ENCODE measurements at regions not wholly inside any gene's neighbourhood (a gene's known extent, or its start where the extent isn't known, plus 50 kb on each side); places are given as distances from the start of the nearest gene placed in this dataset.
A peak's percentile ranks its signal among the peaks of the same experiment; 100 is the strongest.

DNA sequence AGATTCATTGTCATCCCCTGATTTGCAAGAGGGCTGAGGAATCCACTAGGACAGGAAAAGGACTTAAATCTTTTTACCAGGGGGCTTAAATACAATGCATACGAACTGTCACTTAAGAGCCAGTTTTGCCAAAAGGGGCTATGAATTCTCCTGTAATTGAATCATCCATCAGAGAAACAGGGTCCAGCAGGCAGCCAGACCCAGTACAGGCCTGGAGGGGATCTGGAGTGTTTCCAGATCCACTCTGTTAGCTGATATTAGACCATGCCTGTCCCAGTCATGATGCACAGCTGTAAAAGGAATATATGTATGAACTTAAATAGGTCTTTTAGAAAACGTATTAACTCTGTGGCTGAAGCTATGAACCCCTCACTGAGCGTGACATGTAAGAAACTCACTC, 53.8 kb upstream of the PRSS23 start:
- Histone ChIP-seq H3K9me2 (replicated peaks; ENCODE audit: insufficient read depth) (no peaks in the 10 kb centered on the region), H3K36me3 (replicated peaks; ENCODE audit: insufficient read depth, low read depth) (no peaks in the 10 kb centered on the region), H3K9me3 (ENCODE audit: low read depth) (no peaks in the 10 kb centered on the region), H2AFZ (no peak overlapping the region), H3K4me1 (ENCODE audit: insufficient read depth) (peaks cover 16% of the 10 kb centered on the region), H3K4me3 (no peak overlapping the region), H3K27me3 (no peaks in the 10 kb centered on the region), H3K79me2 (no peaks in the 10 kb centered on the region), H4K20me1 (ENCODE audit: insufficient read depth, poor library complexity, severe bottlenecking) (no peaks in the 10 kb centered on the region), H3K27ac (peak overlapping the region; percentile 49), H3K4me2 (no peak overlapping the region)
- TF ChIP-seq EZH2phosphoT487 (IDR thresholded peaks at IDR 0.05; ENCODE audit: low read depth, severe bottlenecking, unreplicated experiment) (no peak), EZH2 (IDR thresholded peaks at IDR 0.05; ENCODE audit: borderline replicate concordance) (no peak)
- TF ChIP-seq, protein P1, sequence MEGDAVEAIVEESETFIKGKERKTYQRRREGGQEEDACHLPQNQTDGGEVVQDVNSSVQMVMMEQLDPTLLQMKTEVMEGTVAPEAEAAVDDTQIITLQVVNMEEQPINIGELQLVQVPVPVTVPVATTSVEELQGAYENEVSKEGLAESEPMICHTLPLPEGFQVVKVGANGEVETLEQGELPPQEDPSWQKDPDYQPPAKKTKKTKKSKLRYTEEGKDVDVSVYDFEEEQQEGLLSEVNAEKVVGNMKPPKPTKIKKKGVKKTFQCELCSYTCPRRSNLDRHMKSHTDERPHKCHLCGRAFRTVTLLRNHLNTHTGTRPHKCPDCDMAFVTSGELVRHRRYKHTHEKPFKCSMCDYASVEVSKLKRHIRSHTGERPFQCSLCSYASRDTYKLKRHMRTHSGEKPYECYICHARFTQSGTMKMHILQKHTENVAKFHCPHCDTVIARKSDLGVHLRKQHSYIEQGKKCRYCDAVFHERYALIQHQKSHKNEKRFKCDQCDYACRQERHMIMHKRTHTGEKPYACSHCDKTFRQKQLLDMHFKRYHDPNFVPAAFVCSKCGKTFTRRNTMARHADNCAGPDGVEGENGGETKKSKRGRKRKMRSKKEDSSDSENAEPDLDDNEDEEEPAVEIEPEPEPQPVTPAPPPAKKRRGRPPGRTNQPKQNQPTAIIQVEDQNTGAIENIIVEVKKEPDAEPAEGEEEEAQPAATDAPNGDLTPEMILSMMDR (IDR thresholded peaks at IDR 0.05; ENCODE audit: poor library complexity): no peak
- WGBS (ENCODE audit: low lambda C conversion rate, missing lambda C conversion rate): 38% methylated on average over 3 of the region's 3 CpGs
- no peak for DNase-seq (ENCODE audit: low spot score)

DNA sequence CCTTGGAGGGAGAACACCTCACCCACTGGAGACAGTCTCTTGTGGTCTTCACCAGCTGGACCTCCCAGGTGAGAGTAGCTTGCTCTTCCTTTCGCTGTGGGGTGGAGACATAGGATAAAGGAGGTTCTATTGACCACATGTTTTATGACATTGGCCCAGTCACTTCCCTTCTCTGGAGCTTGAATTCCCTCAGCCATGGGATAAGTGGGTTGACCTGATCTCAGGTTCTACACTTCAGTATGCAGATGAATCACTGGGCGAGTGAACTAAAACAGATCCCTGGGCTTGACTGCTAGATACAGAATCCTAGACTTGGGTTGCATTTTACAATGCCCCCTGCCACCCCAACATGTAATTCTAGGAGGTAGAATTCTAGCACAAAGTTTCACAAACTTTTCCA, 54.8 kb upstream of the PRSS23 start:
- H2AFZ ChIP-seq: no peak overlapping the region
- no peak overlapping the region for H3K4me3 ChIP-seq
- no peak for DNase-seq (ENCODE audit: low spot score)
- peaks cover 24% of the 10 kb centered on the region for H3K4me1 ChIP-seq (ENCODE audit: insufficient read depth)
- H3K79me2 ChIP-seq: no peaks in the 10 kb centered on the region
- TF ChIP-seq EZH2 (IDR thresholded peaks at IDR 0.05; ENCODE audit: borderline replicate concordance) (no peak), EZH2phosphoT487 (IDR thresholded peaks at IDR 0.05; ENCODE audit: low read depth, severe bottlenecking, unreplicated experiment) (no peak)
- TF ChIP-seq, protein P1 (IDR thresholded peaks at IDR 0.05; ENCODE audit: poor library complexity): no peak
- no peak overlapping the region for H3K27ac ChIP-seq
- no peaks in the 10 kb centered on the region for H3K36me3 ChIP-seq (replicated peaks; ENCODE audit: insufficient read depth, low read depth)
- no peaks in the 10 kb centered on the region for H3K9me3 ChIP-seq (ENCODE audit: low read depth)
- H4K20me1 ChIP-seq (ENCODE audit: insufficient read depth, poor library complexity, severe bottlenecking): no peaks in the 10 kb centered on the region
- 98% methylated on average over 2 of the region's 2 CpGs for WGBS (ENCODE audit: low lambda C conversion rate, missing lambda C conversion rate)
- no peaks in the 10 kb centered on the region for H3K9me2 ChIP-seq (replicated peaks; ENCODE audit: insufficient read depth)
- H3K4me2 ChIP-seq: no peak overlapping the region
- no peaks in the 10 kb centered on the region for H3K27me3 ChIP-seq

DNA sequence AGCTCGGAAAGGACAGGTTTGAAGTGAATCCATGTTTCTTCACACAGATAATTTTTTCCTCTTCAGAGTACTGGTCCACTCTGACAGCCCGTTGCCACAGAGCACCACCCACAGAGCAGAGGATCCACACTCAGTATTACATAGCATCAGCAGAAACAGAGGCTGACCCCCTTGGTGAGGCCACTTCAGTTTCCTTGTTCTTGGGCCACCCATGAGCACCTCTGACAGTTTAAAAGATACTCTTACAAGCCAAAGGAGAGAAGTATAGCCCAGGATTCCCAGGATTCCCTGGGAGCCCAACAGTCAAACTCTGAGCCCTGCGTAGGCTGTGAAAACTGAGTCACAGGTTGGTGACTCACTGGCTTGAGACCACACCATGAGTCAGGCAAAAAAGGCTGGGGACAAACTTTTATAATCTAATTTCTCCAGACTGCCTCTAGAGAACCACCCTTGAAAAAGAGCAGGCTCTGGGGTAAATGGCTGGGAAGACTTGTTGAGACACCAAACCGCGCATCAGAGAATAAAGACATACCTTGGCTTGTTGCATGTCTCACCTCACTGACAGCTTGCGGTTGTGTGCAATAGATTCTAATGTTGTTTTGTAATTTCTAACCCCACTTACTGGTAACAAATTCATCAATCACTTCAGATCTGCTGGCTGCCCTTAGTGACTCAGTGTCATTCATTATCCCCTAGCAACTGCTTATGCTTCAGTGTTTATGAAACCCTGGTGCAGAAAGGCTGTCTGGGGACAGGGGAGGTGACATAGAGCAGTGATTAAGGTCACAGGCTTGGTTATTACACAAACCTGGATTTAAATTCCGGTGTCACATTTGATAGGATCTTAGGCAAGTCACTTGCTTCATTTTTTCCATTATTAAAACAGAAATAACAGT, 56.9 kb upstream of the PRSS23 start:
- Histone ChIP-seq H3K4me1 (ENCODE audit: insufficient read depth) (peaks cover 32% of the 10 kb centered on the region), H3K4me2 (no peak overlapping the region)

More for the DNA sequence above, 56.9 kb upstream of the PRSS23 start:
- H3K27ac ChIP-seq: peak overlapping the region; percentile 80
- WGBS (ENCODE audit: low lambda C conversion rate, missing lambda C conversion rate): 75% methylated on average over 7 of the region's 7 CpGs
- peak; percentile 82 for DNase-seq (ENCODE audit: low spot score)
- no peak overlapping the region for H2AFZ ChIP-seq
- H3K9me3 ChIP-seq (ENCODE audit: low read depth): no peaks in the 10 kb centered on the region
- no peak overlapping the region for H3K4me3 ChIP-seq
- H4K20me1 ChIP-seq (ENCODE audit: insufficient read depth, poor library complexity, severe bottlenecking): no peaks in the 10 kb centered on the region
- no peaks in the 10 kb centered on the region for H3K36me3 ChIP-seq (replicated peaks; ENCODE audit: insufficient read depth, low read depth)
- TF ChIP-seq, protein P1 (IDR thresholded peaks at IDR 0.05; ENCODE audit: poor library complexity): no peak
- no peak for TF ChIP-seq EZH2phosphoT487 (IDR thresholded peaks at IDR 0.05; ENCODE audit: low read depth, severe bottlenecking, unreplicated experiment)
- no peak for TF ChIP-seq EZH2 (IDR thresholded peaks at IDR 0.05; ENCODE audit: borderline replicate concordance)
- no peaks in the 10 kb centered on the region for H3K27me3 ChIP-seq
- H3K79me2 ChIP-seq: no peaks in the 10 kb centered on the region
- H3K9me2 ChIP-seq (replicated peaks; ENCODE audit: insufficient read depth): no peaks in the 10 kb centered on the region

Data from hepatocyte (in vitro differentiated cells).